Immature natural killer cell (primary cell): ENCODE measurements at regions not wholly inside any gene's neighbourhood (a gene's known extent, or its start where the extent isn't known, plus 50 kb on each side); places are given as distances from the start of the nearest gene placed in this dataset.

ENCODE experiments used
- DNase-seq, 3 donors: peaks; one replicate each; pipeline ENCODE4 v3.0.0; 2022; ENCODE audit warnings: mixed read lengths in 1 of 3
- H3K27ac Mint-ChIP-seq, 6 donors: one replicate each; pipeline ENCODE4 v1.8.0; 2020; ENCODE audit warnings: mixed read lengths in 6 of 6, mild to moderate bottlenecking in 5 of 6, inconsistent platforms in 4 of 6, moderate library complexity in 3 of 6
- H3K27me3 Mint-ChIP-seq, 3 donors: one replicate each; pipeline ENCODE4 v1.8.0; 2020 to 2021; ENCODE audit warnings: low read depth in 3 of 3, mild to moderate bottlenecking in 3 of 3, mixed read lengths in 3 of 3, moderate library complexity in 3 of 3, inconsistent platforms in 1 of 3
- H3K36me3 Mint-ChIP-seq, 3 donors: one replicate each; pipeline ENCODE4 v1.8.0; 2020; ENCODE audit warnings: mixed read lengths in 3 of 3, inconsistent platforms in 2 of 3, mild to moderate bottlenecking in 2 of 3
- H3K4me1 Mint-ChIP-seq, 2 donors: one replicate each; pipeline ENCODE4 v1.8.0; 2020; ENCODE audit warnings: inconsistent platforms in 2 of 2, mild to moderate bottlenecking in 2 of 2, mixed read lengths in 2 of 2, moderate library complexity in 1 of 2
- H3K4me3 Mint-ChIP-seq, 5 donors: one replicate each; pipeline ENCODE4 v1.8.0; 2020; ENCODE audit warnings: mild to moderate bottlenecking in 5 of 5, mixed read lengths in 5 of 5, inconsistent platforms in 3 of 5, moderate library complexity in 3 of 5
- H3K9me3 Mint-ChIP-seq, 6 donors: one replicate each; pipeline ENCODE4 v1.8.0; 2020; ENCODE audit warnings: mild to moderate bottlenecking in 6 of 6, mixed read lengths in 6 of 6, inconsistent platforms in 4 of 6, moderate library complexity in 3 of 6

GRCh38 chr1:239587574-239588369, 201.4 kb downstream of the CHRM3 start:
- Mint-ChIP-seq H3K4me3 (peak overlapping the region in 1 of 5 donors; percentile 44), H3K9me3 (no peaks in the 10 kb centered on the region), H3K27me3 (peaks cover 0 to 3% (median 2%) of the 10 kb centered on the region in 3 donors), H3K27ac (peak overlapping the region in 5 of 6 donors; percentile 65 to 84 (median 70)), H3K4me1 (peaks cover 14 to 20% of the 10 kb centered on the region in 2 donors), H3K36me3 (peaks cover 0 to 1% (median 0%) of the 10 kb centered on the region in 3 donors)
- DNase-seq, result no peak

- Mint-ChIP-seq H3K27ac (peak overlapping the region in 1 of 6 donors; percentile 3), H3K36me3 (peaks cover 0 to 3% (median 0%) of the 10 kb centered on the region in 3 donors), H3K27me3 (peaks cover 0 to 2% (median 0%) of the 10 kb centered on the region in 3 donors), H3K4me1 (peaks cover 16 to 24% of the 10 kb centered on the region in 2 donors), H3K9me3 (no peaks in the 10 kb centered on the region), H3K4me3 (no peak overlapping the region)
- DNase-seq, result no peak
Observed at GRCh38 chr1:239590556-239590955, 204.2 kb downstream of the CHRM3 start.

GRCh38 chr1:239593527-239593926, 207.2 kb downstream of the CHRM3 start:
- no peak for DNase-seq
- Mint-ChIP-seq H3K36me3 (peaks cover 0 to 3% (median 0%) of the 10 kb centered on the region in 3 donors), H3K4me3 (no peak overlapping the region), H3K27me3 (no peaks in the 10 kb centered on the region), H3K27ac (no peak overlapping the region), H3K4me1 (peaks cover 8% of the 10 kb centered on the region in 2 donors), H3K9me3 (no peaks in the 10 kb centered on the region)

DNA sequence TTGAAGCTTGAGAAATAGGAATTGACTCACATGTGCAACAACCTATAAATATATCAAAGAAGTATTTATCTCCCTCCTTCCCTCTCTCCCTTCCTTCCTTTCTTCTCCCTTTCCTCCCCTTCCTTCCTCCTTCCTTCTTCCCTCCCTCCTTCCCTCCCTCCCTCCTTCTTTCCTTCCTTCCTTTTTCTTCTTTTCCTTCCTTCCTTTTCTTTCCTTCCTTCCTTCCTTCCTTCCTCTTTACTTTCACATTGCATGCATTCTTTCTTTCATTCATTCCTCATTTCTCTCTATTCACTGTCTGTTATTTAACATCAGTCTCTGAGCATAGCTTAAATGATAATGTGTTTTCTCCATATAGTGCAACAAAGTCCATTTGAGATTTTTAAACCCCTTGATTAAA, 214.2 kb downstream of the CHRM3 start:
- Mint-ChIP-seq H3K4me3 (no peak overlapping the region), H3K9me3 (no peaks in the 10 kb centered on the region), H3K27ac (no peak overlapping the region), H3K27me3 (peaks cover 0 to 3% (median 0%) of the 10 kb centered on the region in 3 donors), H3K4me1 (no peaks in the 10 kb centered on the region), H3K36me3 (no peaks in the 10 kb centered on the region)
- no peak for DNase-seq

DNA sequence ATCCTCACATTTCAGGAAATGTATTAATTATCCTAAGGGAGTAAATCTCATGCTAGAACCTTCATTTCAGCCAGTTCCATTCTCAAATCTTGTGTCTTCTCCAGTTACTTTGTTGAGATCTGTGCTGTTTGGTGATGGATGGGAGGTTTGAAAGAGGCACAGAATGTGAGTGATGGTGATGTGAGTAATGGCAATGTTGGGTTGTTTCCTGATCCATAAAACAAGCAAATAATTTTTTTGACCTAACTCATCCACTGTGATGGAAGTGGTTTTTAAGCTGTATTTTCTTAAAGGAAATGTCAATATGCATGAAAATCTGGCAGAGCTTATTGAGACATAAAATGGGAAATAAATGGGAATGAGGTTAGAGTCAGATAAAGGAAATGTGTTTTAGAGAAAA, 214.7 kb downstream of the CHRM3 start:
- Mint-ChIP-seq H3K9me3 (no peaks in the 10 kb centered on the region), H3K27me3 (peaks cover 0 to 3% (median 0%) of the 10 kb centered on the region in 3 donors), H3K27ac (no peak overlapping the region), H3K36me3 (no peaks in the 10 kb centered on the region), H3K4me1 (no peaks in the 10 kb centered on the region), H3K4me3 (no peak overlapping the region)
- DNase-seq, result no peak

DNA sequence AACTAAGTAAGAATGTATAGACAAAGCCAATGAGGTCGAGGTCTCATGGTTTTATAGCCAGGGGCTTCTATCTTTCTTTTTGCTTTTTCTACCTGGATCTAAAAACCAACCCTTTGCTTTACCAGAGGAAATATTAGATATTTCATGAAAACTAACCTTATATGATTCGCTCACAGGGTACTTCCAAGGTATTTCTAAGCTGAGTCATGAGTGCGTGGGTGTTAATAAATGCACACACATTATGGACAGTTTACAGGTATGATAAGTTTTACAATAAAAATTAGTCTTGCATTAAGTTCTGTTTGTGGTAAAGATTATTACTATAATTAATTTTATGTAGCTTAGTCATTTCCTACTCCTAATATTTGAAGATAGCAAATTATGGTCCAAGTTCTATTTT, 217.2 kb downstream of the CHRM3 start:
- Mint-ChIP-seq H3K9me3 (no peaks in the 10 kb centered on the region), H3K36me3 (no peaks in the 10 kb centered on the region), H3K4me3 (no peak overlapping the region), H3K27ac (no peak overlapping the region), H3K27me3 (peaks cover 0 to 3% (median 0%) of the 10 kb centered on the region in 3 donors), H3K4me1 (no peaks in the 10 kb centered on the region)
- DNase-seq, result no peak

DNA sequence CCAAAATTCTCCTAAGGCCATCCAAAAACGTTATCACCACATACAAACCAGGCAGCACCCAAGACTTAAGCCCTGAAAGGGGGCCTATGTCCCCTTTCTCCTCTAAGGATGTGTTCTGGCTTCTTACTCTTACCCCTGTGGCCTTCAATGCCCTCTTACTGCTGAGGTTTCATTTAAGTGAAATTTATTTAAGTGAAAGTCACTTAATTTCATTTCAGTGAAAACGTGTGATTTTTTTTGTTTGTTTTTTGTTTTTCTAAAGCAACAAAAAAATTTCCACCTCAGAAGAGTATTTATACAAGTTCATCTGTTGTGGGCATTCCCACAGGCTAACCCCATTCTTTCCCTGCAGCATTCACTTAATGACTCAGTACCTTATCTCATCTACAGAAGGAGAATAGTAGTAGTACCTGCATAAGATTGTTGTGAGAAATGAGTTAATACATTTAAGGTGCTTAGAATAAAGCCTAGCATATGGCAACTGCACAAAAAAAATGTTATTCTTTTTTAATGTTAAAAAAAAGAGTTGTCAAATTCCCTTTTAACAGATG, 220.6 kb downstream of the CHRM3 start:
- H3K9me3 Mint-ChIP-seq, result no peaks in the 10 kb centered on the region
- no peak for DNase-seq
- H3K27me3 Mint-ChIP-seq, result no peaks in the 10 kb centered on the region
- no peak overlapping the region for H3K4me3 Mint-ChIP-seq
- H3K4me1 Mint-ChIP-seq, result no peaks in the 10 kb centered on the region
- no peak overlapping the region for H3K27ac Mint-ChIP-seq
- H3K36me3 Mint-ChIP-seq, result no peaks in the 10 kb centered on the region

DNA sequence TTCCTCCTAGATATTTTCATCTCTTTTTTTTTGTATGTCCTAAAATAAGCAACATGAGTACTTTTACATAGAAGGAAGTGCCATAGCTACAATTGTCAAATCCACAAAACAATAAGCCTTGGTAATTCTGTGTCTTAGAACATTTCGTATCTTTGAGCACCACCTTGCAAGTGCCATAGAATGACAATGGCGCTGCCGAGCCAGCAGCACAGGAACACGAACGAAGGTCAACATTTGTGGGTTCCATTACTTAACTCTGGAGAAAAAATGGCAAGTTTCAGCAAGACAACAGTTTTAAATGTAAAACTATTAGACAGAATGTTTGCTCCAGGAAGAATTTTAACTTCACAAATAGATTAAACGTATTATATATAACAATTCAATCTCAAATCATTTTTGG, 222.1 kb downstream of the CHRM3 start:
- Mint-ChIP-seq H3K27ac (no peak overlapping the region), H3K27me3 (no peaks in the 10 kb centered on the region), H3K4me1 (no peaks in the 10 kb centered on the region), H3K9me3 (no peaks in the 10 kb centered on the region), H3K36me3 (no peaks in the 10 kb centered on the region), H3K4me3 (no peak overlapping the region)
- DNase-seq, result no peak

DNA sequence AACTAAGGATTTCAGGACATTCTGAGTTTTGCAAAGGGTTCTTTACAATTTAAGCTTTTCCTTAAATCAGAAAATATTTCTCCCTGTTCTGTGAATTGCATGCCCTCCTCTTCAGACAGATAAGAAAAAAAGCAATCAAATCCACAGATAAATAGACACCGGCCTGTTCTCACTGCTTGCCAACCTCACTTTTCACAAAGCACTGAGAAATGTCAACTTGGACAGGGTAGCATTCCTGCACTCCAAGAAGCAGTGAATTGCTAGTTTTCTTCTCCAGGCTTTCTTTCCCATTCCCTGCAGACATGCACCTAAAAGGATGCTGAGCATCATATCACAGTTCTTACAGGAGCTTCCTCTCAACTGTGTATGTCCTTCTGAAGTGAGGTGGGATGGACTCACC, 226.0 kb downstream of the CHRM3 start:
- H3K27ac Mint-ChIP-seq, result no peak overlapping the region

GRCh38 chr1:239616673-239617072, 230.3 kb downstream of the CHRM3 start:
- Mint-ChIP-seq H3K4me1 (no peaks in the 10 kb centered on the region), H3K36me3 (no peaks in the 10 kb centered on the region), H3K27ac (no peak overlapping the region), H3K9me3 (no peaks in the 10 kb centered on the region), H3K4me3 (no peak overlapping the region), H3K27me3 (peaks cover 0 to 3% (median 3%) of the 10 kb centered on the region in 3 donors)
- DNase-seq, result no peak

More for the DNA sequence above, 226.0 kb downstream of the CHRM3 start:
- no peaks in the 10 kb centered on the region for H3K9me3 Mint-ChIP-seq
- DNase-seq, result no peak
- H3K4me3 Mint-ChIP-seq, result no peak overlapping the region
- H3K27me3 Mint-ChIP-seq, result peaks cover 0 to 3% (median 3%) of the 10 kb centered on the region in 3 donors
- H3K36me3 Mint-ChIP-seq, result no peaks in the 10 kb centered on the region
- no peaks in the 10 kb centered on the region for H3K4me1 Mint-ChIP-seq

GRCh38 chr1:239617259-239617658, 230.9 kb downstream of the CHRM3 start:
- DNase-seq, result no peak
- Mint-ChIP-seq H3K4me3 (no peak overlapping the region), H3K36me3 (no peaks in the 10 kb centered on the region), H3K27ac (no peak overlapping the region), H3K4me1 (no peaks in the 10 kb centered on the region), H3K9me3 (peaks cover 0 to under 1% (median 0%) of the 10 kb centered on the region in 6 donors), H3K27me3 (peaks cover 0 to 3% (median 3%) of the 10 kb centered on the region in 3 donors)

DNA sequence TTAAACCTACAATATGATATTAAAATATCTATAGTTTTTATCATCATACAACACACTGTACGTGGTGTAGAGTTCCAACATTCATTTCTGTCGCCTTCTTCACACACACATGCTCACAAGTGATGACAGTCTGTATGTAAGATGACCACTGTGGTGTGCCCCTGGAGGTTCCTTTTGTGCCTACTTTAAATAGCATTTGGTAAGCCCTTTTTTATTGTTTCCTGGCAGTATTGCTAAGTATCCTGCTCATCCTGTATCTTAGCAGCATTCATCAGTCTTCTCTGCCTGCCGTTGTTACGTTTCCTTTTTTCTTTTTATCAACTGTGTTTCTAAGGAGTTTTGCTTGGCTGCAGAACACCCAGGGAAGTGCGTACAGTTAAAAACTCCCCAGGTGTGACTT, 231.4 kb downstream of the CHRM3 start:
- H3K27ac Mint-ChIP-seq, result no peak overlapping the region
- peaks cover 0 to 3% (median 0%) of the 10 kb centered on the region in 6 donors for H3K9me3 Mint-ChIP-seq
- no peak overlapping the region for H3K4me3 Mint-ChIP-seq
- no peaks in the 10 kb centered on the region for H3K36me3 Mint-ChIP-seq
- DNase-seq, result no peak
- peaks cover 0 to 3% (median 3%) of the 10 kb centered on the region in 3 donors for H3K27me3 Mint-ChIP-seq
- H3K4me1 Mint-ChIP-seq, result no peaks in the 10 kb centered on the region

- no peak for DNase-seq
- no peak overlapping the region for H3K4me3 Mint-ChIP-seq
- no peak overlapping the region for H3K27ac Mint-ChIP-seq
- peaks cover 0 to 3% (median 0%) of the 10 kb centered on the region in 6 donors for H3K9me3 Mint-ChIP-seq
- H3K27me3 Mint-ChIP-seq, result peaks cover 0 to 3% (median 3%) of the 10 kb centered on the region in 3 donors
- H3K4me1 Mint-ChIP-seq, result no peaks in the 10 kb centered on the region
- no peaks in the 10 kb centered on the region for H3K36me3 Mint-ChIP-seq
Observed at GRCh38 chr1:239619190-239619589, 232.8 kb downstream of the CHRM3 start.

DNA sequence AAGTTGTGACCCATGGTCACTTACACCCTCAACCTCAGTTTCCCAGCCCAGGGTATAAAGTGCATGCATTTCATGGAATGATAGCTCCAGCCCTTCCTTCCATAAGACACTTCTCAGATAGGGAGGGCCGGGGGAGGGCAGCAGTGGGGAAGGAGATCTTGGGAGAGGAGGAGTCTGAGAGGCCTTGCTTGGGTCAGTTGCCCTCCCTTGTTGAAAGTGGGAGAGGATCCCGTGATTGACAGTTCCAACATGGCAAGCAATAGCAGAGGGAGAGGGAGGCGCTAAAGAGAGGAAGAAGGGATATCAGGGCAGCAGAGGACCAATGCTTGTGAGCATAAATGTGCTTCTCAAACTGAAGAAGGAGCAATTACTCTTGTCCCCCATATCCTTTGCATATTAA, 244.4 kb downstream of the CHRM3 start:
- H3K4me3 Mint-ChIP-seq, result no peak overlapping the region
- no peak overlapping the region for H3K27ac Mint-ChIP-seq
- no peaks in the 10 kb centered on the region for H3K36me3 Mint-ChIP-seq
- DNase-seq, result no peak
- peaks cover 0 to 5% (median 0%) of the 10 kb centered on the region in 6 donors for H3K9me3 Mint-ChIP-seq
- no peaks in the 10 kb centered on the region for H3K4me1 Mint-ChIP-seq
- H3K27me3 Mint-ChIP-seq, result peaks cover 0 to 3% (median 1%) of the 10 kb centered on the region in 3 donors
